ENCODE measurements at regions not wholly inside any gene's neighbourhood (a gene's known extent, or its start where the extent isn't known, plus 50 kb on each side); places are given as distances from the start of the nearest gene placed in this dataset.

DNA sequence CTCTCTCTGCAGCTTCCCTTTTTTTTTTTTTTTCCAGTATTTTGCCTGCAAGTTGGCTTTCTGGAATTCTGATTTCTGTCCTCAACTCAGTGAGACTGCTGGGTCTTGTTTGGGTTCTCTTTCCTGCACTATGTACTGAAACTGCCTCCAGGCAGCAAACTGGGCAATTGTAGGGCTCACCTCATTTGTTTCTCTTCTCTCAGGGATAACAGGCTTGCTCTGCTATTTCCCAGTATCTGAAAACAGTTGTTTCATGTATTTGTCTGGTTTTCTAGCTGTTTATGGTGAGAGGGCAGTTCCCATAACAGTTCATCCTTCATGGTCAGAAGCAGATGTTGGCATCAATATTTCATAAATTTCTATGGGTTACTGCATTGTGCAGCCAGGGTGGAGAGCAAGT is 206.0 kb downstream of the CYRIA start:
- TF ChIP-seq, protein P1, sequence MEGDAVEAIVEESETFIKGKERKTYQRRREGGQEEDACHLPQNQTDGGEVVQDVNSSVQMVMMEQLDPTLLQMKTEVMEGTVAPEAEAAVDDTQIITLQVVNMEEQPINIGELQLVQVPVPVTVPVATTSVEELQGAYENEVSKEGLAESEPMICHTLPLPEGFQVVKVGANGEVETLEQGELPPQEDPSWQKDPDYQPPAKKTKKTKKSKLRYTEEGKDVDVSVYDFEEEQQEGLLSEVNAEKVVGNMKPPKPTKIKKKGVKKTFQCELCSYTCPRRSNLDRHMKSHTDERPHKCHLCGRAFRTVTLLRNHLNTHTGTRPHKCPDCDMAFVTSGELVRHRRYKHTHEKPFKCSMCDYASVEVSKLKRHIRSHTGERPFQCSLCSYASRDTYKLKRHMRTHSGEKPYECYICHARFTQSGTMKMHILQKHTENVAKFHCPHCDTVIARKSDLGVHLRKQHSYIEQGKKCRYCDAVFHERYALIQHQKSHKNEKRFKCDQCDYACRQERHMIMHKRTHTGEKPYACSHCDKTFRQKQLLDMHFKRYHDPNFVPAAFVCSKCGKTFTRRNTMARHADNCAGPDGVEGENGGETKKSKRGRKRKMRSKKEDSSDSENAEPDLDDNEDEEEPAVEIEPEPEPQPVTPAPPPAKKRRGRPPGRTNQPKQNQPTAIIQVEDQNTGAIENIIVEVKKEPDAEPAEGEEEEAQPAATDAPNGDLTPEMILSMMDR (IDR thresholded peaks at IDR 0.05; ENCODE audit: poor library complexity, severe bottlenecking), result no peak
- no peak for TF ChIP-seq TAF1 (IDR thresholded peaks at IDR 0.05; ENCODE audit: low read depth)
- no peak for TF ChIP-seq EZH2 (IDR thresholded peaks at IDR 0.05; ENCODE audit: borderline replicate concordance, insufficient read depth, low read length, poor library complexity, severe bottlenecking)
- TF ChIP-seq, protein P2, sequence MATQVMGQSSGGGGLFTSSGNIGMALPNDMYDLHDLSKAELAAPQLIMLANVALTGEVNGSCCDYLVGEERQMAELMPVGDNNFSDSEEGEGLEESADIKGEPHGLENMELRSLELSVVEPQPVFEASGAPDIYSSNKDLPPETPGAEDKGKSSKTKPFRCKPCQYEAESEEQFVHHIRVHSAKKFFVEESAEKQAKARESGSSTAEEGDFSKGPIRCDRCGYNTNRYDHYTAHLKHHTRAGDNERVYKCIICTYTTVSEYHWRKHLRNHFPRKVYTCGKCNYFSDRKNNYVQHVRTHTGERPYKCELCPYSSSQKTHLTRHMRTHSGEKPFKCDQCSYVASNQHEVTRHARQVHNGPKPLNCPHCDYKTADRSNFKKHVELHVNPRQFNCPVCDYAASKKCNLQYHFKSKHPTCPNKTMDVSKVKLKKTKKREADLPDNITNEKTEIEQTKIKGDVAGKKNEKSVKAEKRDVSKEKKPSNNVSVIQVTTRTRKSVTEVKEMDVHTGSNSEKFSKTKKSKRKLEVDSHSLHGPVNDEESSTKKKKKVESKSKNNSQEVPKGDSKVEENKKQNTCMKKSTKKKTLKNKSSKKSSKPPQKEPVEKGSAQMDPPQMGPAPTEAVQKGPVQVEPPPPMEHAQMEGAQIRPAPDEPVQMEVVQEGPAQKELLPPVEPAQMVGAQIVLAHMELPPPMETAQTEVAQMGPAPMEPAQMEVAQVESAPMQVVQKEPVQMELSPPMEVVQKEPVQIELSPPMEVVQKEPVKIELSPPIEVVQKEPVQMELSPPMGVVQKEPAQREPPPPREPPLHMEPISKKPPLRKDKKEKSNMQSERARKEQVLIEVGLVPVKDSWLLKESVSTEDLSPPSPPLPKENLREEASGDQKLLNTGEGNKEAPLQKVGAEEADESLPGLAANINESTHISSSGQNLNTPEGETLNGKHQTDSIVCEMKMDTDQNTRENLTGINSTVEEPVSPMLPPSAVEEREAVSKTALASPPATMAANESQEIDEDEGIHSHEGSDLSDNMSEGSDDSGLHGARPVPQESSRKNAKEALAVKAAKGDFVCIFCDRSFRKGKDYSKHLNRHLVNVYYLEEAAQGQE (IDR thresholded peaks at IDR 0.05; ENCODE audit: borderline replicate concordance), result no peak
- TF ChIP-seq EP300 (conservative IDR thresholded peaks at IDR 0.05; ENCODE audit: poor library complexity, severe bottlenecking), result no peak
- TF ChIP-seq RAD21 (conservative IDR thresholded peaks at IDR 0.05), result no peak
- TF ChIP-seq POLR2AphosphoS5 (IDR thresholded peaks at IDR 0.05), result no peak
